ENCODE measurements at regions not wholly inside any gene's neighbourhood (a gene's known extent, or its start where the extent isn't known, plus 50 kb on each side); places are given as distances from the start of the nearest gene placed in this dataset.

GRCh38 chr15:27595211-27595610, 503.9 kb downstream of the OCA2 start:
- ChIA-PET CTCF (ENCODE audit: low intra/inter-chr PET ratio) (no interaction called here), POLR2A (no interaction called here)
- in situ Hi-C loops (cut with MboI) (no loop called here), intact Hi-C loops (cut with micrococcal nuclease) (no loop called here)
- ATAC-seq (no peak), FAIRE-seq (no peak), DNase-seq (ENCODE audit: extremely low read depth in 1 of 4, low spot score in 3 of 4) (no peak)
- H3K9ac ChIP-seq (ENCODE audit: insufficient read depth in 1 of 2, low read depth in 2 of 2, low read length in 2 of 2), result no peak overlapping the region
- peaks cover 4 to 19% of the 10 kb centered on the region in 2 experiments; a peak in 4 of 5 replicates for H3K27me3 ChIP-seq (ENCODE audit: control insufficient read depth in 2 of 2, insufficient read depth in 2 of 2, low read length in 2 of 2)
- H3K27ac ChIP-seq (ENCODE audit: extremely low read depth, low read depth, low read length), result no peak overlapping the region
- H3K9me3 ChIP-seq (replicated peaks; ENCODE audit: control insufficient read depth, insufficient read depth, low read depth, low read length), result no peaks in the 10 kb centered on the region
- H3K79me2 ChIP-seq (ENCODE audit: control insufficient read depth, insufficient read depth, low read length), result no peaks in the 10 kb centered on the region
- H4K20me1 ChIP-seq (replicated peaks; ENCODE audit: control insufficient read depth, insufficient read depth, low read length), result no peaks in the 10 kb centered on the region
- 1% methylated on average over 8 of the region's 8 CpGs for WGBS (ENCODE audit: insufficient coverage, low coverage, missing lambda C conversion rate)
- no peak overlapping the region for H2AFZ ChIP-seq (ENCODE audit: low read depth, low read length)
- H3K4me1 ChIP-seq (replicated peaks in 1 of 2; ENCODE audit: control insufficient read depth in 2 of 2, insufficient read depth in 2 of 2, low read length in 2 of 2), result peaks cover 0 to 2% of the 10 kb centered on the region in 2 experiments; a peak in 2 of 5 replicates
- no peak overlapping the region for H3K4me3 ChIP-seq
- BruUV-seq (replicated peaks), result no TSS peak
- H3K9me1 ChIP-seq (ENCODE audit: control insufficient read depth, insufficient read depth, low read length), result no peaks in the 10 kb centered on the region
- H3K4me2 ChIP-seq (ENCODE audit: insufficient read depth, low read length), result no peak overlapping the region
- TF ChIP-seq ETV6 (IDR thresholded peaks at IDR 0.05; ENCODE audit: borderline replicate concordance in 1 of 2, low read depth in 2 of 2, low read length in 1 of 2) (no peak), ETV6 (CRISPR knock-in tag; IDR thresholded peaks at IDR 0.05; ENCODE audit: borderline replicate concordance) (no peak), ZBTB7A (IDR thresholded peaks at IDR 0.05; ENCODE audit: borderline replicate concordance, control insufficient read depth, low read depth, low read length) (no peak), MITF (IDR thresholded peaks at IDR 0.05) (no peak), POLR2A (conservative IDR thresholded peaks at IDR 0.05) (no peak), ZBTB9 (CRISPR knock-in tag; IDR thresholded peaks at IDR 0.05) (no peak), TEAD1 (CRISPR knock-in tag; IDR thresholded peaks at IDR 0.05) (no peak), USF1 (CRISPR knock-in tag; IDR thresholded peaks at IDR 0.05) (no peak), ZNF184 (CRISPR knock-in tag; IDR thresholded peaks at IDR 0.05) (no peak), CBFA2T2 (conservative IDR thresholded peaks at IDR 0.05) (no peak), NR1H2 (CRISPR knock-in tag; IDR thresholded peaks at IDR 0.05) (no peak), PYGO2 (tag; IDR thresholded peaks at IDR 0.05) (no peak), SAFB2 (IDR thresholded peaks at IDR 0.05; ENCODE audit: borderline replicate concordance, low read depth, low read length, severe bottlenecking) (no peak), BRD4 (IDR thresholded peaks at IDR 0.05) (no peak)
- TF ChIP-seq, protein P1, sequence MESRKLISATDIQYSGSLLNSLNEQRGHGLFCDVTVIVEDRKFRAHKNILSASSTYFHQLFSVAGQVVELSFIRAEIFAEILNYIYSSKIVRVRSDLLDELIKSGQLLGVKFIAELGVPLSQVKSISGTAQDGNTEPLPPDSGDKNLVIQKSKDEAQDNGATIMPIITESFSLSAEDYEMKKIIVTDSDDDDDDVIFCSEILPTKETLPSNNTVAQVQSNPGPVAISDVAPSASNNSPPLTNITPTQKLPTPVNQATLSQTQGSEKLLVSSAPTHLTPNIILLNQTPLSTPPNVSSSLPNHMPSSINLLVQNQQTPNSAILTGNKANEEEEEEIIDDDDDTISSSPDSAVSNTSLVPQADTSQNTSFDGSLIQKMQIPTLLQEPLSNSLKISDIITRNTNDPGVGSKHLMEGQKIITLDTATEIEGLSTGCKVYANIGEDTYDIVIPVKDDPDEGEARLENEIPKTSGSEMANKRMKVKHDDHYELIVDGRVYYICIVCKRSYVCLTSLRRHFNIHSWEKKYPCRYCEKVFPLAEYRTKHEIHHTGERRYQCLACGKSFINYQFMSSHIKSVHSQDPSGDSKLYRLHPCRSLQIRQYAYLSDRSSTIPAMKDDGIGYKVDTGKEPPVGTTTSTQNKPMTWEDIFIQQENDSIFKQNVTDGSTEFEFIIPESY (CRISPR knock-in tag; IDR thresholded peaks at IDR 0.05), result no peak
- no peaks in the 10 kb centered on the region for H3K36me3 ChIP-seq (ENCODE audit: control insufficient read depth, insufficient read depth, low read length)
